ENCODE measurements at regions not wholly inside any gene's neighbourhood (a gene's known extent, or its start where the extent isn't known, plus 50 kb on each side); places are given as distances from the start of the nearest gene placed in this dataset.
"Not testable (repeated sequence)": the region's sequence is repeated elsewhere in the genome, so short reads cannot be mapped to it uniquely, and the experiment has no call there.

DNA sequence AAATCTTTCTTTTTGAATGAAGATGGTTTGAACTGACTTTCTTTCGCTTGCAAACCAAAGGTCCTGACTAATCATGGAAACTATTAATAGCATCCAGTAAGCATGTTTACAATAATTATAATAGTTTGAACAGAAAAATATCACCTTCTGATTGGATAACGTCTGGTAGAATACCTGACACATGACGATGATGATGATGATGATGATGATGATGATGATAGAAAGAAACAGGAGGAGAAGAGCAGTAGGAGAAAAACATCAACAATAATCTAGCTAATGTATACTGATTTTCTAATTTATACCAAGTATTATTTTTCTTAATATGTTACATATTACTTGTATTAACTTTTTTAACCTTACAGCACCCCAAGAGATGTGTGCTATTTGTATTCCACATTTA, 157.5 kb upstream of the SPRY2 start:
- H3K4me1 ChIP-seq (ENCODE audit: low read depth, poor library complexity, severe bottlenecking) = no peaks in the 10 kb centered on the region
- no peaks in the 10 kb centered on the region for H3K36me3 ChIP-seq (ENCODE audit: insufficient read depth)
- no peak overlapping the region for H3K4me3 ChIP-seq (IDR thresholded peaks at IDR 0.05; ENCODE audit: insufficient read depth, low read depth, low read length)
- H3K27me3 ChIP-seq (ENCODE audit: insufficient read depth, low read depth) = no peaks in the 10 kb centered on the region
- TF ChIP-seq, protein P1, sequence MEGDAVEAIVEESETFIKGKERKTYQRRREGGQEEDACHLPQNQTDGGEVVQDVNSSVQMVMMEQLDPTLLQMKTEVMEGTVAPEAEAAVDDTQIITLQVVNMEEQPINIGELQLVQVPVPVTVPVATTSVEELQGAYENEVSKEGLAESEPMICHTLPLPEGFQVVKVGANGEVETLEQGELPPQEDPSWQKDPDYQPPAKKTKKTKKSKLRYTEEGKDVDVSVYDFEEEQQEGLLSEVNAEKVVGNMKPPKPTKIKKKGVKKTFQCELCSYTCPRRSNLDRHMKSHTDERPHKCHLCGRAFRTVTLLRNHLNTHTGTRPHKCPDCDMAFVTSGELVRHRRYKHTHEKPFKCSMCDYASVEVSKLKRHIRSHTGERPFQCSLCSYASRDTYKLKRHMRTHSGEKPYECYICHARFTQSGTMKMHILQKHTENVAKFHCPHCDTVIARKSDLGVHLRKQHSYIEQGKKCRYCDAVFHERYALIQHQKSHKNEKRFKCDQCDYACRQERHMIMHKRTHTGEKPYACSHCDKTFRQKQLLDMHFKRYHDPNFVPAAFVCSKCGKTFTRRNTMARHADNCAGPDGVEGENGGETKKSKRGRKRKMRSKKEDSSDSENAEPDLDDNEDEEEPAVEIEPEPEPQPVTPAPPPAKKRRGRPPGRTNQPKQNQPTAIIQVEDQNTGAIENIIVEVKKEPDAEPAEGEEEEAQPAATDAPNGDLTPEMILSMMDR (conservative IDR thresholded peaks at IDR 0.05; ENCODE audit: low read depth, low read length) = no peak
- no peaks in the 10 kb centered on the region for H4K20me1 ChIP-seq (ENCODE audit: insufficient read depth)
- H3K79me2 ChIP-seq (ENCODE audit: insufficient read depth, low read depth) = no peaks in the 10 kb centered on the region
- H2AFZ ChIP-seq (ENCODE audit: low read depth) = no peak overlapping the region
- no peak overlapping the region for H3K27ac ChIP-seq
- no peak overlapping the region for H3K9ac ChIP-seq
- H3K4me2 ChIP-seq = no peak overlapping the region

DNA sequence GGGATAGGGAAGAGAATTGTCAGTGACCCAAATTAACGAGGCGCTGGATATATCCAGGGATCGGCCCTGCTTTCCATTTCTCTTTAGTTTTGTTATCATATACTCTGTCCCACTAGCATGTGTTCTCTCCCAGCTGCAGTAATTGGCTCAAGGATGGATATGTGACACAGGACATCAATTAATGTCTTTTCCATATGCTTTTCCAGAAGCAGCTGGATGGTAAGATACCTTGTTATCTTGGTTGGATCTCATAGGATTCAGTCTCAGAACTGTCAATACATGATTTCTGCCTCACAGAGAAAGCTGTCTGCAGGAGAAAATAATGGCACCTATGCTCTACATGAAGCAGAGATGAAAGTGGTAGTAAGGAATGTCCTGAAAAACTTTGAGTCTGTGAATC, 157.1 kb upstream of the SPRY2 start:
- H3K4me1 ChIP-seq (ENCODE audit: low read depth, poor library complexity, severe bottlenecking) = no peaks in the 10 kb centered on the region
- no peak overlapping the region for H3K27ac ChIP-seq
- no peaks in the 10 kb centered on the region for H3K27me3 ChIP-seq (ENCODE audit: insufficient read depth, low read depth)
- no peak overlapping the region for H3K9ac ChIP-seq
- no peaks in the 10 kb centered on the region for H3K36me3 ChIP-seq (ENCODE audit: insufficient read depth)
- TF ChIP-seq, protein P1 (conservative IDR thresholded peaks at IDR 0.05; ENCODE audit: low read depth, low read length) = no peak
- no peak overlapping the region for H3K4me3 ChIP-seq (IDR thresholded peaks at IDR 0.05; ENCODE audit: insufficient read depth, low read depth, low read length)
- H2AFZ ChIP-seq (ENCODE audit: low read depth) = no peak overlapping the region
- no peak overlapping the region for H3K4me2 ChIP-seq
- no peaks in the 10 kb centered on the region for H3K79me2 ChIP-seq (ENCODE audit: insufficient read depth, low read depth)
- no peaks in the 10 kb centered on the region for H4K20me1 ChIP-seq (ENCODE audit: insufficient read depth)

DNA sequence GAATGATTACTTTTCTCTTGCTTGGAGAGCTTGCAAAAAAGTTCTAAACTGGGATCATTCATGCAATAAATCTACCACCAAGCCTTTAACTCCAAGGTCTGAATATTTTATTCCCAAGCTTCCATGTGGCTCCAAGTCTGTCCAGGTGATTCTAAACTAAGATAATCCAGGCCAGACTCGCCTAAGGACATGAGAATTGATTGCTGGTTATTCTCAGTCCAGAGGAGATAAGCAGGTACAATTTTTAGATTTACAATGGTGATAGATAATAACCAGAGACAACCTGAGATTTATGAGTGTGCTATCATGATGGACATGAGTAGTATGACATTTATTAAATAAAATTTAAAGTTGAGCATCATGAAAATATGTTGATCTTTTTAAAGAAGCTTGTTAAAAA, 156.5 kb upstream of the SPRY2 start:
- Histone ChIP-seq H3K27me3 (ENCODE audit: insufficient read depth, low read depth) (no peaks in the 10 kb centered on the region), H3K4me1 (ENCODE audit: low read depth, poor library complexity, severe bottlenecking) (no peaks in the 10 kb centered on the region), H3K4me2 (no peak overlapping the region), H2AFZ (ENCODE audit: low read depth) (no peak overlapping the region), H3K27ac (no peak overlapping the region), H3K4me3 (IDR thresholded peaks at IDR 0.05; ENCODE audit: insufficient read depth, low read depth, low read length) (no peak overlapping the region), H3K36me3 (ENCODE audit: insufficient read depth) (no peaks in the 10 kb centered on the region), H4K20me1 (ENCODE audit: insufficient read depth) (no peaks in the 10 kb centered on the region), H3K79me2 (ENCODE audit: insufficient read depth, low read depth) (no peaks in the 10 kb centered on the region), H3K9ac (no peak overlapping the region)
- TF ChIP-seq, protein P1 (conservative IDR thresholded peaks at IDR 0.05; ENCODE audit: low read depth, low read length) = no peak

DNA sequence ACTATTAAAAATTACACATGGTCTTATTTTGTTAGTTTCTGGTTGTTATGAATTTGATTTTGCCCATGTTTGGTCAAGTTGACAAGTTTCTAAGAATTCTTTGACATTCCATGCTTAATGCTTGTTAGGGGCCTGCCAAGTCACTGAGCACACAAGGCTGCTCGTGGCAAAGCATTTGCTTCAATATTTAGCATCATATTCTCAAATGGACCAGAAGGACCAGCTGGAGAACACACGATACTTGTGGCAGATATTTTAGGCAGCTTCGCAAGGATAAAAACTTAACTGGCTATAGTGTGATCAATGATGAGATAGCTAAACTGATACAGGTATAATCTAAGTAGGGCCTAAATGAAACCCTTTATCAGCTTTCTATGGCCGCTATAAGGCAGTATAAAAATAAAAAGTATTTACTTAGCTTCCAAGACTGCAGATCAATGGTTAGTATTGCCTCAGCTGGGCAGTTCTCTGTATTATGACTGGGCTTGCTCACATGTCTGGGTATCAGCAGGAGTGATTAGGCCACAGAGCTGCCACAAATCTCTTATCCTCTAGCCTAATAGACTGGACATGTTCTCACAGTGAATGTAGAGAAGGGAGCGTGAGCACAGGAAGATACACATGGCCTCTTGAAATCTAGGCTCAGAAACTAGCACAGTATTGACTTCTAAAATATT, 155.9 kb upstream of the SPRY2 start:
- H3K27me3 ChIP-seq (ENCODE audit: insufficient read depth, low read depth) = no peaks in the 10 kb centered on the region
- H3K79me2 ChIP-seq (ENCODE audit: insufficient read depth, low read depth) = no peaks in the 10 kb centered on the region

DNA sequence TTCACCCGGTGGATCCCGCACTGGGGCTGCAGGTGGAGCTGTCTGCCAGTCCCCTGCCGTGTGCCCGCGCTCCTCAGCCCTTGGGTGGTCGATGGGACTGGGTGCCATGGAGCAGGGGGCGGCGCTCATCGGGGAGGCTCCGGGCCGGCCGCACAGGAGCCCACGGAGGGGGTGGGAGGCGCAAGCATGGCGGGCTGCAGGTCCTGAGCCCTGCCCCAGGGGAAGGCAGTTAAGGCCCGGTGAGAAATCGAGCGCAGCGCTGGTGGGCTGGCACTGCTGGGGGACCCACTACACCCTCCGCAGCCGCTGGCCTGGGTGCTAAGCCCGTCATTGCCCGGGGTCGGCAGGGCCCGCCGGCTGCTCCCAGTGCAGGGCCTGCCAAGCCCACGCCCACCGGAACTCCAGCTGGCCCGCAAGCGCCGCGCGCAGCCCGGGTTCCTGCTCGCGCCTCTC, 149.6 kb upstream of the SPRY2 start:
- not testable (repeated sequence) for H2AFZ ChIP-seq (ENCODE audit: low read depth); H3K4me3 ChIP-seq (IDR thresholded peaks at IDR 0.05; ENCODE audit: insufficient read depth, low read depth, low read length); H3K4me1 ChIP-seq (ENCODE audit: low read depth, poor library complexity, severe bottlenecking); H4K20me1 ChIP-seq (ENCODE audit: insufficient read depth); H3K9ac ChIP-seq; H3K27ac ChIP-seq; H3K4me2 ChIP-seq; H3K79me2 ChIP-seq (ENCODE audit: insufficient read depth, low read depth); H3K36me3 ChIP-seq (ENCODE audit: insufficient read depth); H3K27me3 ChIP-seq (ENCODE audit: insufficient read depth, low read depth)

More for the DNA sequence above, 155.9 kb upstream of the SPRY2 start:
- TF ChIP-seq, protein P1 (conservative IDR thresholded peaks at IDR 0.05; ENCODE audit: low read depth, low read length) = no peak
- no peak overlapping the region for H3K9ac ChIP-seq
- no peak overlapping the region for H3K4me2 ChIP-seq
- H3K27ac ChIP-seq = no peak overlapping the region
- H4K20me1 ChIP-seq (ENCODE audit: insufficient read depth) = no peaks in the 10 kb centered on the region
- no peak overlapping the region for H2AFZ ChIP-seq (ENCODE audit: low read depth)
- H3K36me3 ChIP-seq (ENCODE audit: insufficient read depth) = no peaks in the 10 kb centered on the region
- H3K4me3 ChIP-seq (IDR thresholded peaks at IDR 0.05; ENCODE audit: insufficient read depth, low read depth, low read length) = no peak overlapping the region
- no peaks in the 10 kb centered on the region for H3K4me1 ChIP-seq (ENCODE audit: low read depth, poor library complexity, severe bottlenecking)

Data from KMS-11 (cell line).